Glutamatergic neuron (in vitro differentiated cells): ENCODE measurements at regions not wholly inside any gene's neighbourhood (a gene's known extent, or its start where the extent isn't known, plus 50 kb on each side); places are given as distances from the start of the nearest gene placed in this dataset.

Source experiments
- DNase-seq: peaks from one replicate; pipeline ENCODE4 v3.0.0; 2022
- H3K27ac Mint-ChIP-seq: one replicate; pipeline ENCODE4 v1.8.0; 2020; ENCODE audit warnings: mild to moderate bottlenecking, mixed read lengths, inconsistent platforms; ENCODE audit not compliant: unreplicated experiment
- H3K27me3 Mint-ChIP-seq: one replicate; pipeline ENCODE4 v1.8.0; 2020; ENCODE audit warnings: mild to moderate bottlenecking, moderate library complexity, mixed read lengths, inconsistent platforms; ENCODE audit not compliant: unreplicated experiment
- H3K36me3 Mint-ChIP-seq: one replicate; pipeline ENCODE4 v1.8.0; 2020; ENCODE audit warnings: mild to moderate bottlenecking, mixed read lengths, inconsistent platforms; ENCODE audit not compliant: unreplicated experiment
- H3K4me1 Mint-ChIP-seq: one replicate; pipeline ENCODE4 v1.8.0; 2020; ENCODE audit warnings: mild to moderate bottlenecking, low read depth, mixed read lengths, inconsistent platforms; ENCODE audit not compliant: unreplicated experiment
- H3K4me3 Mint-ChIP-seq: one replicate; pipeline ENCODE4 v1.8.0; 2020; ENCODE audit warnings: mild to moderate bottlenecking, mixed read lengths, inconsistent platforms; ENCODE audit not compliant: unreplicated experiment
- H3K9me3 Mint-ChIP-seq: one replicate; pipeline ENCODE4 v1.8.0; 2020; ENCODE audit warnings: mild to moderate bottlenecking, moderate library complexity, mixed read lengths, inconsistent platforms; ENCODE audit not compliant: unreplicated experiment
- CTCF ChIP-seq: fragments of 200-600 bp; sonication (generic); IDR thresholded peaks from one replicate; pipeline ENCODE4 v1.5.0; 2021; ENCODE audit not compliant: partially characterized antibody, unreplicated experiment

- DNase-seq = no peak
- no peaks in the 10 kb centered on the region for H3K9me3 Mint-ChIP-seq
- TF ChIP-seq CTCF = no peak
- H3K36me3 Mint-ChIP-seq = no peaks in the 10 kb centered on the region
- H3K4me1 Mint-ChIP-seq = no peaks in the 10 kb centered on the region
- H3K27ac Mint-ChIP-seq = no peak overlapping the region
- no peaks in the 10 kb centered on the region for H3K27me3 Mint-ChIP-seq
- H3K4me3 Mint-ChIP-seq = no peak overlapping the region
These were observed 291.8 kb downstream of the CDH10 start for GRCh38 chr5:24353016-24353415.

- no peak for TF ChIP-seq CTCF
- DNase-seq = no peak
- H3K9me3 Mint-ChIP-seq = no peaks in the 10 kb centered on the region
- no peak overlapping the region for H3K4me3 Mint-ChIP-seq
- no peak overlapping the region for H3K27ac Mint-ChIP-seq
- no peaks in the 10 kb centered on the region for H3K36me3 Mint-ChIP-seq
- no peaks in the 10 kb centered on the region for H3K27me3 Mint-ChIP-seq
- H3K4me1 Mint-ChIP-seq = no peaks in the 10 kb centered on the region
These were observed 291.2 kb downstream of the CDH10 start for GRCh38 chr5:24353611-24354010.

GRCh38 chr5:24363789-24364481, 280.8 kb downstream of the CDH10 start:
- H3K4me1 Mint-ChIP-seq = peaks cover 2% of the 10 kb centered on the region
- H3K27ac Mint-ChIP-seq = no peak overlapping the region
- no peak for DNase-seq
- no peak for TF ChIP-seq CTCF
- no peaks in the 10 kb centered on the region for H3K36me3 Mint-ChIP-seq
- no peaks in the 10 kb centered on the region for H3K9me3 Mint-ChIP-seq
- H3K27me3 Mint-ChIP-seq = peaks cover 2% of the 10 kb centered on the region
- no peak overlapping the region for H3K4me3 Mint-ChIP-seq

- H3K27ac Mint-ChIP-seq = no peak overlapping the region
- peaks cover 2% of the 10 kb centered on the region for H3K27me3 Mint-ChIP-seq
- H3K4me3 Mint-ChIP-seq = no peak overlapping the region
- peaks cover 2% of the 10 kb centered on the region for H3K4me1 Mint-ChIP-seq
- no peak for DNase-seq
- no peak for TF ChIP-seq CTCF
- H3K36me3 Mint-ChIP-seq = no peaks in the 10 kb centered on the region
- H3K9me3 Mint-ChIP-seq = no peaks in the 10 kb centered on the region
These were observed 280.1 kb downstream of the CDH10 start for GRCh38 chr5:24364711-24365110.

GRCh38 chr5:24365406-24365805, 279.4 kb downstream of the CDH10 start:
- no peak overlapping the region for H3K4me3 Mint-ChIP-seq
- TF ChIP-seq CTCF = no peak
- H3K36me3 Mint-ChIP-seq = no peaks in the 10 kb centered on the region
- H3K27me3 Mint-ChIP-seq = peaks cover 2% of the 10 kb centered on the region
- no peak for DNase-seq
- no peaks in the 10 kb centered on the region for H3K9me3 Mint-ChIP-seq
- H3K27ac Mint-ChIP-seq = no peak overlapping the region
- peaks cover 2% of the 10 kb centered on the region for H3K4me1 Mint-ChIP-seq
